H1 (cell line): ENCODE measurements at regions not wholly inside any gene's neighbourhood (a gene's known extent, or its start where the extent isn't known, plus 50 kb on each side); places are given as distances from the start of the nearest gene placed in this dataset.

Experiments used
- PHF8 ChIP-seq: fragments of 200-600 bp; sonication (generic); conservative IDR thresholded peaks from 2 replicates; pipeline ENCODE4 v1.7.1; 2012; ENCODE audit warnings: low read depth, mild to moderate bottlenecking, inconsistent platforms, low read length, moderate library complexity
- TAF1 ChIP-seq: IDR thresholded peaks from 2 replicates; pipeline ENCODE4 v1.6.1; 2011; ENCODE audit warnings: mild to moderate bottlenecking, low read depth, low read length
- TF ChIP-seq, protein P1 (sequence below): fragments of 300-600 bp; sonication (generic); IDR thresholded peaks from 2 replicates; pipeline ENCODE4 v1.7.1; 2012; ENCODE audit warnings: low read length, moderate library complexity, mild to moderate bottlenecking, inconsistent platforms; ENCODE audit not compliant: insufficient replicate concordance

- TF ChIP-seq, protein P1, sequence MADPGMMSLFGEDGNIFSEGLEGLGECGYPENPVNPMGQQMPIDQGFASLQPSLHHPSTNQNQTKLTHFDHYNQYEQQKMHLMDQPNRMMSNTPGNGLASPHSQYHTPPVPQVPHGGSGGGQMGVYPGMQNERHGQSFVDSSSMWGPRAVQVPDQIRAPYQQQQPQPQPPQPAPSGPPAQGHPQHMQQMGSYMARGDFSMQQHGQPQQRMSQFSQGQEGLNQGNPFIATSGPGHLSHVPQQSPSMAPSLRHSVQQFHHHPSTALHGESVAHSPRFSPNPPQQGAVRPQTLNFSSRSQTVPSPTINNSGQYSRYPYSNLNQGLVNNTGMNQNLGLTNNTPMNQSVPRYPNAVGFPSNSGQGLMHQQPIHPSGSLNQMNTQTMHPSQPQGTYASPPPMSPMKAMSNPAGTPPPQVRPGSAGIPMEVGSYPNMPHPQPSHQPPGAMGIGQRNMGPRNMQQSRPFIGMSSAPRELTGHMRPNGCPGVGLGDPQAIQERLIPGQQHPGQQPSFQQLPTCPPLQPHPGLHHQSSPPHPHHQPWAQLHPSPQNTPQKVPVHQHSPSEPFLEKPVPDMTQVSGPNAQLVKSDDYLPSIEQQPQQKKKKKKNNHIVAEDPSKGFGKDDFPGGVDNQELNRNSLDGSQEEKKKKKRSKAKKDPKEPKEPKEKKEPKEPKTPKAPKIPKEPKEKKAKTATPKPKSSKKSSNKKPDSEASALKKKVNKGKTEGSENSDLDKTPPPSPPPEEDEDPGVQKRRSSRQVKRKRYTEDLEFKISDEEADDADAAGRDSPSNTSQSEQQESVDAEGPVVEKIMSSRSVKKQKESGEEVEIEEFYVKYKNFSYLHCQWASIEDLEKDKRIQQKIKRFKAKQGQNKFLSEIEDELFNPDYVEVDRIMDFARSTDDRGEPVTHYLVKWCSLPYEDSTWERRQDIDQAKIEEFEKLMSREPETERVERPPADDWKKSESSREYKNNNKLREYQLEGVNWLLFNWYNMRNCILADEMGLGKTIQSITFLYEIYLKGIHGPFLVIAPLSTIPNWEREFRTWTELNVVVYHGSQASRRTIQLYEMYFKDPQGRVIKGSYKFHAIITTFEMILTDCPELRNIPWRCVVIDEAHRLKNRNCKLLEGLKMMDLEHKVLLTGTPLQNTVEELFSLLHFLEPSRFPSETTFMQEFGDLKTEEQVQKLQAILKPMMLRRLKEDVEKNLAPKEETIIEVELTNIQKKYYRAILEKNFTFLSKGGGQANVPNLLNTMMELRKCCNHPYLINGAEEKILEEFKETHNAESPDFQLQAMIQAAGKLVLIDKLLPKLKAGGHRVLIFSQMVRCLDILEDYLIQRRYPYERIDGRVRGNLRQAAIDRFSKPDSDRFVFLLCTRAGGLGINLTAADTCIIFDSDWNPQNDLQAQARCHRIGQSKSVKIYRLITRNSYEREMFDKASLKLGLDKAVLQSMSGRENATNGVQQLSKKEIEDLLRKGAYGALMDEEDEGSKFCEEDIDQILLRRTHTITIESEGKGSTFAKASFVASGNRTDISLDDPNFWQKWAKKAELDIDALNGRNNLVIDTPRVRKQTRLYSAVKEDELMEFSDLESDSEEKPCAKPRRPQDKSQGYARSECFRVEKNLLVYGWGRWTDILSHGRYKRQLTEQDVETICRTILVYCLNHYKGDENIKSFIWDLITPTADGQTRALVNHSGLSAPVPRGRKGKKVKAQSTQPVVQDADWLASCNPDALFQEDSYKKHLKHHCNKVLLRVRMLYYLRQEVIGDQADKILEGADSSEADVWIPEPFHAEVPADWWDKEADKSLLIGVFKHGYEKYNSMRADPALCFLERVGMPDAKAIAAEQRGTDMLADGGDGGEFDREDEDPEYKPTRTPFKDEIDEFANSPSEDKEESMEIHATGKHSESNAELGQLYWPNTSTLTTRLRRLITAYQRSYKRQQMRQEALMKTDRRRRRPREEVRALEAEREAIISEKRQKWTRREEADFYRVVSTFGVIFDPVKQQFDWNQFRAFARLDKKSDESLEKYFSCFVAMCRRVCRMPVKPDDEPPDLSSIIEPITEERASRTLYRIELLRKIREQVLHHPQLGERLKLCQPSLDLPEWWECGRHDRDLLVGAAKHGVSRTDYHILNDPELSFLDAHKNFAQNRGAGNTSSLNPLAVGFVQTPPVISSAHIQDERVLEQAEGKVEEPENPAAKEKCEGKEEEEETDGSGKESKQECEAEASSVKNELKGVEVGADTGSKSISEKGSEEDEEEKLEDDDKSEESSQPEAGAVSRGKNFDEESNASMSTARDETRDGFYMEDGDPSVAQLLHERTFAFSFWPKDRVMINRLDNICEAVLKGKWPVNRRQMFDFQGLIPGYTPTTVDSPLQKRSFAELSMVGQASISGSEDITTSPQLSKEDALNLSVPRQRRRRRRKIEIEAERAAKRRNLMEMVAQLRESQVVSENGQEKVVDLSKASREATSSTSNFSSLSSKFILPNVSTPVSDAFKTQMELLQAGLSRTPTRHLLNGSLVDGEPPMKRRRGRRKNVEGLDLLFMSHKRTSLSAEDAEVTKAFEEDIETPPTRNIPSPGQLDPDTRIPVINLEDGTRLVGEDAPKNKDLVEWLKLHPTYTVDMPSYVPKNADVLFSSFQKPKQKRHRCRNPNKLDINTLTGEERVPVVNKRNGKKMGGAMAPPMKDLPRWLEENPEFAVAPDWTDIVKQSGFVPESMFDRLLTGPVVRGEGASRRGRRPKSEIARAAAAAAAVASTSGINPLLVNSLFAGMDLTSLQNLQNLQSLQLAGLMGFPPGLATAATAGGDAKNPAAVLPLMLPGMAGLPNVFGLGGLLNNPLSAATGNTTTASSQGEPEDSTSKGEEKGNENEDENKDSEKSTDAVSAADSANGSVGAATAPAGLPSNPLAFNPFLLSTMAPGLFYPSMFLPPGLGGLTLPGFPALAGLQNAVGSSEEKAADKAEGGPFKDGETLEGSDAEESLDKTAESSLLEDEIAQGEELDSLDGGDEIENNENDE, result no peak
- TF ChIP-seq TAF1 (no peak), PHF8 (no peak)
Measured at GRCh38 chr9:73039271-73040263, 86.7 kb upstream of the ALDH1A1 start (continued).
